ENCODE measurements at regions not wholly inside any gene's neighbourhood (a gene's known extent, or its start where the extent isn't known, plus 50 kb on each side); places are given as distances from the start of the nearest gene placed in this dataset.

GRCh38 chr4:158459085-158459820, 62.4 kb upstream of the RXFP1 start:
- no peak for DNase-seq (ENCODE audit: low read depth)
- no peak for TF ChIP-seq MYC (IDR thresholded peaks at IDR 0.05; ENCODE audit: low read depth, low read length)

GRCh38 chr4:158461336-158461735, 60.3 kb upstream of the RXFP1 start:
- DNase-seq (ENCODE audit: low read depth): no peak
- H3K4me3 ChIP-seq (ENCODE audit: low read depth, low read length): no peak overlapping the region
- TF ChIP-seq POLR2A (IDR thresholded peaks at IDR 0.05; ENCODE audit: extremely low read depth, insufficient read length): no peak
- TF ChIP-seq, protein P1, sequence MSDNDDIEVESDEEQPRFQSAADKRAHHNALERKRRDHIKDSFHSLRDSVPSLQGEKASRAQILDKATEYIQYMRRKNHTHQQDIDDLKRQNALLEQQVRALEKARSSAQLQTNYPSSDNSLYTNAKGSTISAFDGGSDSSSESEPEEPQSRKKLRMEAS (IDR thresholded peaks at IDR 0.05; ENCODE audit: low read depth, low read length): no peak
- TF ChIP-seq MYC (IDR thresholded peaks at IDR 0.05; ENCODE audit: low read depth, low read length): no peak
- TF ChIP-seq CTCF (IDR thresholded peaks at IDR 0.05; ENCODE audit: low read depth, low read length): no peak

More at GRCh38 chr4:158459085-158459820, 62.4 kb upstream of the RXFP1 start:
- H3K4me3 ChIP-seq (ENCODE audit: low read depth, low read length): no peak overlapping the region

DNA sequence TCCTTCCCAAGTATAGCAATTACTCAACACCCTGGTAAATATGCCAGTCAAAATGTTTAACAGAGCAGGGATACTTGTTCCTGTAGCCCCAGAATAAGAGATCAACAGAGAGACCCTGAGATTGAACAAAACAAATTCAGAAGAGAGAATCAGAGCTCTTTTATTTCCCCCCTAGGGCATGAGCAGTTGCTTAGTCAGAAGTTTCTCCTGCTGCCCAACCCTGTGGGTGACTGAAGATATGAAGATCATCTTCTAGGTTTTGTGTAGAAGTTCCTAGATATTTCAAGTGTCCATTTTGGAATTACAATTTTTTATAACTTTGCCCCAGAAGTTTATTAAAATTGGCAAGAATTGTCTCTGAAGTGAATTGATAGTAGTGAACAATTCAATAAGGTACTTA, 59.1 kb upstream of the RXFP1 start:
- no peak overlapping the region for H3K4me3 ChIP-seq (ENCODE audit: low read depth, low read length)
- no peak for DNase-seq (ENCODE audit: low read depth)
- TF ChIP-seq, protein P1 (IDR thresholded peaks at IDR 0.05; ENCODE audit: low read depth, low read length): no peak
- TF ChIP-seq MYC (IDR thresholded peaks at IDR 0.05; ENCODE audit: low read depth, low read length) (no peak), CTCF (IDR thresholded peaks at IDR 0.05; ENCODE audit: low read depth, low read length) (no peak), POLR2A (IDR thresholded peaks at IDR 0.05; ENCODE audit: extremely low read depth, insufficient read length) (no peak)
